Vagina (tissue), 2 donors: ENCODE measurements at regions not wholly inside any gene's neighbourhood (a gene's known extent, or its start where the extent isn't known, plus 50 kb on each side); places are given as distances from the start of the nearest gene placed in this dataset.
"Not testable (repeated sequence)": the region's sequence is repeated elsewhere in the genome, so short reads cannot be mapped to it uniquely, and the experiment has no call there.

Source experiments
- DNase-seq, 2 donors: peaks; one replicate each; pipeline ENCODE4 v3.0.0-alpha.2; 2017; ENCODE audit errors: extremely low spot score in 2 of 2
- H3K27ac ChIP-seq: fragments of 200-600 bp; sonication (generic); one replicate; pipeline ENCODE4 v1.5.1; 2019
- H3K27me3 ChIP-seq: fragments of 200-600 bp; sonication (generic); one replicate; pipeline ENCODE4 v1.5.1; 2019
- H3K36me3 ChIP-seq, 2 donors: fragments of 200-600 bp; sonication (generic); one replicate each; pipeline ENCODE4 v1.5.1; 2017 to 2019
- H3K4me1 ChIP-seq: fragments of 200-600 bp; sonication (generic); one replicate; pipeline ENCODE4 v1.5.1; 2019
- H3K4me3 ChIP-seq, 2 donors: fragments of 200-600 bp; sonication (generic); 1 replicate in 1 of 2; 2 replicates in 1 of 2; pipeline ENCODE4 v1.5.1; 2016 to 2019
- H3K9me3 ChIP-seq: fragments of 200-600 bp; sonication (generic); one replicate; pipeline ENCODE4 v1.5.1; 2019
- CTCF ChIP-seq, 3 experiments: fragments of 450-650 bp in 2 of 3; fragments of 200-600 bp in 1 of 3; sonication (generic) in 1 of 3; IDR thresholded peaks; one replicate each; pipeline ENCODE4 v1.5.1; 2017 to 2019; ENCODE audit warnings: antibody characterized with exemption in 3 of 3, mild to moderate bottlenecking in 2 of 3, moderate library complexity in 2 of 3
- POLR2A ChIP-seq, 2 donors: fragments of 450-650 bp; IDR thresholded peaks; one replicate each; pipeline ENCODE4 v1.6.1; 2017; ENCODE audit warnings: antibody characterized with exemption in 2 of 2, mild to moderate bottlenecking in 2 of 2, moderate library complexity in 2 of 2
- POLR2AphosphoS5 ChIP-seq, 2 donors: sonication (generic); formaldehyde crosslinking; IDR thresholded peaks; one replicate each; pipeline ENCODE4 v1.9.0; 2017; ENCODE audit warnings: antibody characterized with exemption in 2 of 2, mild to moderate bottlenecking in 2 of 2, low read depth in 1 of 2; ENCODE audit not compliant: insufficient read depth in 1 of 2
- intact Hi-C: fragments of 100-400 bp; cut with DNase I; formaldehyde crosslinking; loops from one replicate; pipeline ENCODE4 v1.15.1; 2023

DNA sequence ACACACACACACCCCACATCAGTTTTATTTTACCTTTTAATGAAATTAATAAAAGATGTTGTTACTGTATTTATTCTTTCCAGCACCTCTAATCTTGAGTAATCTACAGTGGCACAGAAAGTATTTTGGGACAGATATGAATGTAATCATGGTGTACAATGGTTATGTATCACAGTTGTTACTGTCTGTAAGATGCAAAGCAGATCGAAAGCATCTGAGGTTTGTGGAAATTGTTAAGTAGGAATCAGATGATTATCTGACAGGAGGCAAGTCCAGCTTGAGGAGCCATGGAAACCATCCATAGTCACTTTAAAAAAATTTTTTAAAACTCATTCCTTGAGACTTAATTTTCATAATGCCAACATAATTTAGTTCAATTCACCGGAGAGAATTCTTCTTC lies 636.3 kb upstream of the MARCKS start:
- Histone ChIP-seq H3K9me3 (no peaks in the 10 kb centered on the region), H3K4me3 (no peak overlapping the region), H3K27ac (no peak overlapping the region), H3K4me1 (no peaks in the 10 kb centered on the region), H3K27me3 (no peaks in the 10 kb centered on the region), H3K36me3 (no peaks in the 10 kb centered on the region)
- TF ChIP-seq CTCF (IDR thresholded peaks at IDR 0.05) (no peak), POLR2A (IDR thresholded peaks at IDR 0.05) (no peak), POLR2AphosphoS5 (IDR thresholded peaks at IDR 0.05; ENCODE audit: insufficient read depth in 1 of 2, low read depth in 1 of 2) (no peak)
- DNase-seq, result no peak
- intact Hi-C loops, result no loop called here

DNA sequence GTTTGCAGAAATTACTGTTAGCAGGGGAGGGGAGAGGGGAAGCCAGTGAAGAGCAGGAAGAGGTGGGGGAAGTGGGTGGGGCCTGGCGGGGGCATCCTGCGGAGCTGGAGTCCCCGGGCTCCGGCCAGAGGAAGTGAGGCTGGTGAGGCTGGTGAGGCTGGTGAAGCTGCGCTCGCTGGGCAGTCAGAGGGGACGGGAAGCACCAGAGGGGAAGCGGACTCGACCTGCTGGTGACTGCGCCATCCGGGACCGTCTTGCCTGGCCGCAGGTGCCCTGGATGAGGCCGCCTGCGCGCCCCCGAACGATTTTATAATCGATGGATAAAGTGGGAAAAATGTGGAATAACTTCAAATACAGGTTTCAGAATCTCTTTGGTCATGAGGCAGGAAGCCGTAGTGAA lies 635.3 kb upstream of the MARCKS start:
- Histone ChIP-seq H3K4me1 (no peaks in the 10 kb centered on the region), H3K27ac (no peak overlapping the region), H3K9me3 (no peaks in the 10 kb centered on the region), H3K36me3 (no peaks in the 10 kb centered on the region), H3K4me3 (no peak overlapping the region), H3K27me3 (no peaks in the 10 kb centered on the region)
- TF ChIP-seq CTCF (IDR thresholded peaks at IDR 0.05) (no peak), POLR2AphosphoS5 (IDR thresholded peaks at IDR 0.05; ENCODE audit: insufficient read depth in 1 of 2, low read depth in 1 of 2) (no peak), POLR2A (IDR thresholded peaks at IDR 0.05) (no peak)
- no peak for DNase-seq
- intact Hi-C loops, result no loop called here

DNA sequence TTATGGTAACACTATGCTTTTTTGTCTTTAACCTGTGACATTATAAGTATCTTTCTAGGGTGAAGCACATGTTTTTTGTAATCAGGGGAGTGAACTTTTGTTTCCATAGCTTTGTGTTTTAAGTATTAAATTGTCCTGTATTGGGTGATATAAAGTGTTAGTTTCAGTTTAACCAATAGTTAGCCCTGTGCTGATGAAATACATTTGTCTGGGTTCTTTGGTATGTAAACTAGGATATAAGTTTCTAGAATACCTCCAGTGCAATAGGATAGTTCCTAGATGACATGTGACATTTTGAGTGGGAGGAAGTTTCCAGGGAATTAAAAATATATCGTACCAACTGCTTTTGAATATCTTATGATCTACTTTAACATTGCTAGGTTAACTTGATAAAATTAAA lies 611.0 kb upstream of the MARCKS start:
- no peak for TF ChIP-seq CTCF (IDR thresholded peaks at IDR 0.05)
- TF ChIP-seq POLR2AphosphoS5 (IDR thresholded peaks at IDR 0.05; ENCODE audit: insufficient read depth in 1 of 2, low read depth in 1 of 2), result no peak
- no peak for TF ChIP-seq POLR2A (IDR thresholded peaks at IDR 0.05)
- no peaks in the 10 kb centered on the region for H3K4me1 ChIP-seq
- intact Hi-C loops, result no loop called here
- H3K27ac ChIP-seq, result no peak overlapping the region
- no peaks in the 10 kb centered on the region for H3K9me3 ChIP-seq
- H3K4me3 ChIP-seq, result no peak overlapping the region
- no peak for DNase-seq
- H3K27me3 ChIP-seq, result no peaks in the 10 kb centered on the region
- H3K36me3 ChIP-seq, result no peaks in the 10 kb centered on the region

DNA sequence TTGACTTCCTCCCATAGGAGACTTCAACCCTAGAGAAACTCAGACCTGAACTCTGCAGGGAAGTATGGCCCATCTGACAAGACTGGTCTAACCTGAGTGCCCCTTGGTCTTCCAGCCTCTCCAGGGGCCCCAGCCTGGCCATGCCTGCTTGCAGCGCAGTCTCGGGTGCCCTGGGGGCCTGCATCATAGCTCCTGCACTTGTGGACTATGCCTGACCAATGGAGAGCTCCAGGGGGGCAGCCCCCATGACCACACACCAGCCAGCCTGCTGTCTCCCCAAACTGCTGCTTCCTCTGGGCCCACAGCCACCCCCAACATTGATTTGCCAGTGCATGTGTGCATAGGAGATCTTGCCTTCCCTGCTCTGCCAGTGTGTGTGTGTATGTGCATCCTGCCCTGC lies 608.6 kb upstream of the MARCKS start:
- Histone ChIP-seq H3K4me1 (no peaks in the 10 kb centered on the region), H3K27me3 (no peaks in the 10 kb centered on the region), H3K27ac (no peak overlapping the region), H3K9me3 (no peaks in the 10 kb centered on the region), H3K4me3 (no peak overlapping the region), H3K36me3 (no peaks in the 10 kb centered on the region)
- TF ChIP-seq POLR2A (IDR thresholded peaks at IDR 0.05) (no peak), CTCF (IDR thresholded peaks at IDR 0.05) (no peak), POLR2AphosphoS5 (IDR thresholded peaks at IDR 0.05; ENCODE audit: insufficient read depth in 1 of 2, low read depth in 1 of 2) (no peak)
- intact Hi-C loops, result no loop called here
- DNase-seq, result no peak

DNA sequence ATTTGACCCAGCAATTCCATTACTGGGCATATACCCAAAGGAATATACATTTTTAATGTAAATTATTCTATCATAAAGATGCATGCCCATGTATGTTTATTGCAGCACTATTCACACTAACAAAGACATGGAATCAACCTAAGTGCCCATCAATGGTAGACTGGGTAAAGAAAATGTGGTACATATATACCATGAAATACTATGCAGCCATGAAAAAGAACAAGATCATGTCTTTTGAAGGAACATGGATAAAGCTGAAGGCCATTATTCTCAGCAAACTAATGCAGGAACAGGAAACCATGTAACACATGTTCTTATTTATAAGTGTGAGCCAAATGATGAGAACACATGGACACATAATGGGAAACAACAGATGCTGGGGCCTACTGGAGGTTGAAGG lies 603.0 kb upstream of the MARCKS start:
- H3K4me3 ChIP-seq, DNase-seq, H3K9me3 ChIP-seq, H3K27me3 ChIP-seq, H3K27ac ChIP-seq, H3K36me3 ChIP-seq, H3K4me1 ChIP-seq, intact Hi-C loops: not testable (repeated sequence)

- TF ChIP-seq POLR2A (IDR thresholded peaks at IDR 0.05) (no peak), CTCF (IDR thresholded peaks at IDR 0.05) (no peak), POLR2AphosphoS5 (IDR thresholded peaks at IDR 0.05; ENCODE audit: insufficient read depth in 1 of 2, low read depth in 1 of 2) (no peak)
- Histone ChIP-seq H3K36me3 (no peaks in the 10 kb centered on the region), H3K9me3 (no peaks in the 10 kb centered on the region), H3K4me3 (no peak overlapping the region), H3K27me3 (no peaks in the 10 kb centered on the region), H3K4me1 (no peaks in the 10 kb centered on the region), H3K27ac (no peak overlapping the region)
- no peak for DNase-seq
- intact Hi-C loops, result no loop called here
Observed at GRCh38 chr6:113258771-113259170, 598.4 kb upstream of the MARCKS start.
